Small intestine (tissue), 7 donors: ENCODE measurements at regions not wholly inside any gene's neighbourhood (a gene's known extent, or its start where the extent isn't known, plus 50 kb on each side); places are given as distances from the start of the nearest gene placed in this dataset.

Experiments
- DNase-seq, 2 donors: peaks; one replicate each; pipeline versions ENCODE4 v3.0.0 to v3.0.0-alpha.2; 2013
- FAIRE-seq: peaks from 2 replicates; lab custom pipeline; 2012; peaks lifted over from hg19 to GRCh38; lab: Jason Lieb, UNC
- H3K27ac ChIP-seq, 3 donors: one replicate each; pipeline ENCODE4 v1.5.1; 2013; ENCODE audit warnings: low read length in 2 of 3, mild to moderate bottlenecking in 2 of 3, control low read depth in 1 of 3, inconsistent platforms in 1 of 3, low read depth in 1 of 3, moderate library complexity in 1 of 3
- H3K27me3 ChIP-seq, 3 donors: one replicate each; pipeline ENCODE4 v1.6.1; 2013; ENCODE audit warnings: low read length in 3 of 3, inconsistent platforms in 1 of 3; ENCODE audit not compliant: control insufficient read depth in 3 of 3, insufficient read depth in 3 of 3
- H3K36me3 ChIP-seq, 3 donors: one replicate each; pipeline ENCODE4 v1.6.1; 2013; ENCODE audit warnings: low read length in 3 of 3, inconsistent platforms in 1 of 3, low read depth in 1 of 3, mild to moderate bottlenecking in 1 of 3, moderate library complexity in 1 of 3; ENCODE audit not compliant: control insufficient read depth in 3 of 3, insufficient read depth in 2 of 3
- H3K4me1 ChIP-seq, 3 donors: one replicate each; pipeline ENCODE4 v1.6.1; 2013; ENCODE audit warnings: low read length in 2 of 3, inconsistent platforms in 1 of 3, low read depth in 1 of 3, mild to moderate bottlenecking in 1 of 3, moderate library complexity in 1 of 3; ENCODE audit not compliant: control insufficient read depth in 3 of 3, insufficient read depth in 2 of 3
- H3K4me3 ChIP-seq, 3 donors: one replicate each; pipeline ENCODE4 v1.5.1; 2013; ENCODE audit warnings: low read length in 3 of 3, control low read depth in 1 of 3, inconsistent platforms in 1 of 3, low read depth in 1 of 3, mild to moderate bottlenecking in 1 of 3, moderate library complexity in 1 of 3
- H3K9me3 ChIP-seq, 2 donors: one replicate each; pipeline ENCODE4 v1.6.1; 2013; ENCODE audit warnings: low read depth in 1 of 2, low read length in 1 of 2; ENCODE audit not compliant: control insufficient read depth in 2 of 2, insufficient read depth in 1 of 2
- WGBS, 3 donors: extraction: QIAGEN DNeasy Blood & Tissue Kit; methylation state at CpG; one replicate each; pipeline ENCODE4 v1.1.7; 2013; 5-methylcytosine and 5-hydroxymethylcytosine counted together
- donor health status: healthy with polysubstance abuse.
- donor health status: control.
- donor health status: control.
- donor health status: Bipolar disorder and iron deficiency.
- donor health status: healthy.

DNA sequence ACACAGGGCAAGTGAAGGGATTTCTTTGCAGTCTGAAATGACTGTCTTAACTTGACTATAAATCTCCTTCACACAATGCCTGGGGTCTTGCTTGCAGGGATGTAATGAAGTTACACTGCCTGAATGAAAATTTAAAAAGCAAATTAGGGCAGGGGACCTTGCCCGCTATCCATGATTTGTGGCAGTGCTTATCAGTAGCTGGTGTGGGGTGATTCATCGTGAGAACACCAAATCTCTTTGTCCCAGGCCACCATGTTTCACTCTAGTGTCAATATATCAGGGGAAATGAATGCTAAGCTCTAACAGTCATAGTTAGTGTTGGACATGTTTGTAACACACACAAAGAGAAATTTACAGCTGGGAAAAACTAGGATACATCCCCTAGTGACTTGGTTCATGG lies 713.7 kb upstream of the EPHA7 start:
- Histone ChIP-seq H3K4me1 (peaks cover 0 to 9% (median 0%) of the 10 kb centered on the region in 3 donors), H3K27me3 (no peaks in the 10 kb centered on the region), H3K27ac (no peak overlapping the region), H3K36me3 (no peaks in the 10 kb centered on the region), H3K4me3 (no peak overlapping the region), H3K9me3 (no peaks in the 10 kb centered on the region)
- DNase-seq (no peak), FAIRE-seq (no peak)
- 42 to 55% (median 51%) methylated on average over 2 of the region's 2 CpGs for WGBS, 3 donors

DNA sequence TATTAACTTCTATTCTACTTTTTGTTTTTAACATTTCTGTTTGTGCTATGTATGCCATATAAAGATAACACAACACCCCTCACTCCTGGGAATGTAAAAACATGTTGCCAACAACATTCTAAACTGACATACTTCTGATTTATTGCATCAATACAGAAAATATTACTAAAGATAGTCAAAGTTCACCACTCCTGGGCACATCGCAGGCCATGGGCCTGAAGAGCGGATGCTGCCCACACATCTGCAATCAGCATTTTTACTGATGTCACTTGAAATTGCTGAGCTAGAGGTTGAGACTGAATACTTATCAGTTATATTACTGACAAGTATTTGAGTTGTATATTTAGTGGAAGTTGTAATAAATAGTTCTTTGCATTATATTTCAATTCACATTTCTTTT lies 711.9 kb upstream of the EPHA7 start:
- WGBS, 3 donors = 86 to 90% (median 87%) methylated on average over 2 of the region's 2 CpGs
- peak in 1 of 2 donors; percentile 37 for DNase-seq

DNA sequence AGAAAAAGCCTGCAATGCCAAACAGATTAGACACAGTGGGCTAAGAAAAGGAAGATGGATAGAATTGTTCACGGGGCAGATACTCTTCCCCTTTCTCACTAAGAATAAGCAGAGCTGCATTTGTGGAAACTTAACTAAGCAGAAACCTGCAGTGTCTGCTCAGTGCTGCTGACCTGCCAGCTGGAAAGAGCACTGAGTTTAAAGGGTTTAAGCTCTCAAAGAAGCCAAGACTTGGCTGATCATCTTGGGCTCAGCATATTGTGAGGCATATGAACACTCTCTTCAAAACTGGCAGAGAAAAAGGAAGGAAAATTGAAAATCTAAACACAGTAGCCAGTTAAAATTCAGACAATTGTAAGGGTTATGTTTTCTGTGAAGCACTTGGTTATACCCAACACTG lies 711.1 kb upstream of the EPHA7 start:
- Histone ChIP-seq H3K4me1 (peaks cover 0 to 9% (median 0%) of the 10 kb centered on the region in 3 donors), H3K36me3 (no peaks in the 10 kb centered on the region), H3K27me3 (no peaks in the 10 kb centered on the region), H3K4me3 (no peak overlapping the region), H3K9me3 (no peaks in the 10 kb centered on the region), H3K27ac (peak overlapping the region in 1 of 3 donors; percentile 36)
- WGBS, 3 donors = 8 to 21% (median 21%) methylated on average over 1 of the region's 1 CpG
- DNase-seq (peak in 1 of 2 donors; percentile 12), FAIRE-seq (no peak)

More for the DNA sequence above, 711.9 kb upstream of the EPHA7 start:
- no peaks in the 10 kb centered on the region for H3K27me3 ChIP-seq
- H3K36me3 ChIP-seq = no peaks in the 10 kb centered on the region
- peaks cover 0 to 9% (median 0%) of the 10 kb centered on the region in 3 donors for H3K4me1 ChIP-seq
- H3K4me3 ChIP-seq = no peak overlapping the region
- H3K27ac ChIP-seq = no peak overlapping the region
- no peaks in the 10 kb centered on the region for H3K9me3 ChIP-seq
- no peak for FAIRE-seq

DNA sequence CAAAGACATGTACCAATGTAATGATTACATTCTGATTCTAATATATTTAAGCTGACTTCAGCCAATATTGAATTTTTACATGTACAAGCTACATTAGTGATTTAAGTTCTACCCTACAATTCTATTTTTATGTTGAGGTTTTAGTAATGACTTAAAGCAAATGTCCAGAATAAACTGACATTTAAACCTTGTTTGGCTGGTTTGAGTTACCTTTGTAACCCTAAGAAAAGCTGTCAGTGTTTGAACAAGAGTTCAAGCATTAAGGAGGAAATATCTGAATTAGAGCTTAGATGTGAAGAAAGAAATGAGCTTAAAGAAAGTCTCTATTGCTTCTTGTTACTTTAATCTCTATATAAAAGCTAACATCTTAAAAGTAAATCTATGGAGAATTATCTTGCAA lies 710.6 kb upstream of the EPHA7 start:
- H3K27me3 ChIP-seq = no peaks in the 10 kb centered on the region
- H3K27ac ChIP-seq = no peak overlapping the region
- no peaks in the 10 kb centered on the region for H3K9me3 ChIP-seq
- peaks cover 0 to 9% (median 0%) of the 10 kb centered on the region in 3 donors for H3K4me1 ChIP-seq
- no peak for FAIRE-seq
- H3K4me3 ChIP-seq = no peak overlapping the region
- DNase-seq = no peak
- no peaks in the 10 kb centered on the region for H3K36me3 ChIP-seq

DNA sequence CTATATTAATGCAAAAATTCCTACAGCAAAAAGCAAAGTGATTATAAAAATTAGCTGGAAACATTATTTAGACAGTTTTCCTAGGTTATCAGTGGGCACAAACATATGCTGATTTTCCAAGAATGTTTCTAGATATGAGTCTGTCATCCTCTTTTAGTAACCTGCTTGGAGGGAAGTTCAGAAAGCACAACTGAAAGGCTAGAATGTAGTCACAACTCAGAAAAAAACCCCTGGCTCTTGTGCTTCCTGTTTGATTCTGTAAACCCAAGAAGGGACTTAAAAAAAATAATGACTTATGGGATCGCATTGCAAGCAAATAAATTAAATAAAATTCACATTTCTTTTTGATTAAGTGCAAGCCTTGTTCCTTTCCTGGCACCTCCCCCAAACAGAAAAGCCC lies 708.4 kb upstream of the EPHA7 start:
- DNase-seq = no peak
- H3K36me3 ChIP-seq = no peaks in the 10 kb centered on the region
- H3K27ac ChIP-seq = no peak overlapping the region
- H3K4me1 ChIP-seq = peaks cover 0 to 9% (median 0%) of the 10 kb centered on the region in 3 donors
- no peak for FAIRE-seq
- H3K9me3 ChIP-seq = no peaks in the 10 kb centered on the region
- H3K4me3 ChIP-seq = no peak overlapping the region
- WGBS, 3 donors = 74 to 81% (median 76%) methylated on average over 1 of the region's 1 CpG
- H3K27me3 ChIP-seq = no peaks in the 10 kb centered on the region

DNA sequence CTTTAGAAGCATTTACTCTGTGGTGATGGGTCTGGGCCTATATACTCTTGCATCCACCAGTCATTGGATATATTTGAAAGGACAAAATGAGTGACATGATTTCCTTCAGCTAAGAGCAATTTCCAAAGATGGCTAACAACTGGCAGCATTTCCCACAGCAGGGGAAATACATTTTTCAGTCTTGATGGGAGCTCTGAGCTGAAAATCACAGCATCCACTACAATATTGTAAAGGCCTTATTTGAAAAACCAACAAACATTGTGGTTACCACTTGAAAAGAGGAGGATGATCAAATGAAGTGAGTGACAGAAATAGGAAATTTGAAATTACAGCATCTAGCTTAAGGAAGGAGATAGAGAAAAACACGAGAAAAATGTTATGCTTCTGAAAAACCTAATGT lies 705.0 kb upstream of the EPHA7 start:
- H3K36me3 ChIP-seq = no peaks in the 10 kb centered on the region
- no peak overlapping the region for H3K27ac ChIP-seq
- no peaks in the 10 kb centered on the region for H3K27me3 ChIP-seq
- FAIRE-seq (no peak), DNase-seq (no peak)
- 73 to 86% (median 85%) methylated on average over 1 of the region's 1 CpG for WGBS, 3 donors
- no peaks in the 10 kb centered on the region for H3K4me1 ChIP-seq
- no peak overlapping the region for H3K4me3 ChIP-seq
- H3K9me3 ChIP-seq = no peaks in the 10 kb centered on the region

DNA sequence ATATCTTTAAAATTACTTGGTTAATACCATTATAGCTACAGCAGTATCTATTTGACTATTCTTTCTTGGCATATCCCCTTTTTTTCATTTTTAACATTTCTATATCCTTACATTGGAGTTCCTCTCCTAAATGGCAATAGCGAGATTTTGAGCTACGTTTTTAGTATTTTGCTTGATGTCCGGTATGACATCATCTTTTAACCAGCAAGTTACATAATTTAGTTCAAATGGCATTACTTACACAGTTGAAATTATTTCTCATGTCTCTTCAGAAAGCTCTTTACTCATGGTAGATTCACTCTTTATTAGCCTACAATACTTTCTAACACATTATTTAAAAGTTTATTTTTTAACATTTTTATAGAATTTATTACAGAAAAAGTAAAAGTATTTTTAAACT lies 701.7 kb upstream of the EPHA7 start:
- 85 to 88% (median 88%) methylated on average over 3 of the region's 3 CpGs for WGBS, 3 donors
- no peak for FAIRE-seq

DNA sequence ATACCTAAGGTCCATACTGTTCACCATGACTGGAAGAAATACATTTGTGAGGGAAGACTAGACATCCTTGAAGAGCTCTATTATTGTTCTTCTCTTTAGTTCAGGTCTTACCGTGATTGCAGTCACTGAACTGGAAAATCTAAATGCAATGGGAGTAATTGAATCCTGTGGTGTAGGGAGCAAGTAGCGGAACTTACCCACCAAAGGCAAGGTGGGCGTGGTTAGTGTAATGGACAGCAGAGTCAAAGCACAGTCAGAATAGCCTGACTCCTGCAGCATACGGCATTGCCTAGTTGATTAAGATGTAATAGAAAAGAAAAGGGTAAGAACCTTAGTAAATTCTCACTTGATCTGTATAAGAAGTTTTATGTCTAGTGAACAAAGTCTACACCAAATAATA lies 679.7 kb upstream of the EPHA7 start:
- Histone ChIP-seq H3K27ac (no peak overlapping the region), H3K27me3 (no peaks in the 10 kb centered on the region), H3K9me3 (no peaks in the 10 kb centered on the region), H3K36me3 (no peaks in the 10 kb centered on the region), H3K4me3 (no peak overlapping the region), H3K4me1 (no peaks in the 10 kb centered on the region)
- FAIRE-seq (no peak), DNase-seq (no peak)
- 82 to 90% (median 86%) methylated on average over 4 of the region's 4 CpGs for WGBS, 3 donors

More for the DNA sequence above, 701.7 kb upstream of the EPHA7 start:
- no peaks in the 10 kb centered on the region for H3K27me3 ChIP-seq
- no peak overlapping the region for H3K4me3 ChIP-seq
- H3K27ac ChIP-seq = no peak overlapping the region
- H3K9me3 ChIP-seq = no peaks in the 10 kb centered on the region
- DNase-seq = no peak
- H3K36me3 ChIP-seq = no peaks in the 10 kb centered on the region
- no peaks in the 10 kb centered on the region for H3K4me1 ChIP-seq

DNA sequence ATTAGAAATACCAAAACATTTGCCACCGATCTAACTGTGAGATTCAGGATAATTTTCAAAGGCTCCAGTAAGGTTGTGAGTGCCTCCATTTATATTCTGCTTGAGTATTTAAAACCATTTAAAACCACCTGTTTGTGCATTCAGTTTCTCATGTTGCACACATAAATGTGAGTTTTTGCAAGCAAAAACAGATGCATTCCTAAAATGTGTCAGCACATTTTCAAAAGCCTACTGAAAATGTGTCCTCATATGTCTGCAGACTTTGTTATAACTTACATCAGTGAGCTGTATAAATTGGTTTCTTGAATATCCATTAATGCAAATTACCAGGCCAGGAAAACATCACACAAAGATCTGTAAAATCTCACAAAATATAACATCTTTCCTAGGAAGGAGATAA lies 676.6 kb upstream of the EPHA7 start:
- DNase-seq (no peak), FAIRE-seq (no peak)
- Histone ChIP-seq H3K9me3 (no peaks in the 10 kb centered on the region), H3K4me1 (no peaks in the 10 kb centered on the region), H3K27me3 (no peaks in the 10 kb centered on the region), H3K27ac (no peak overlapping the region), H3K4me3 (no peak overlapping the region), H3K36me3 (no peaks in the 10 kb centered on the region)
- WGBS, 3 donors = 44 to 95% (median 54%) methylated on average over 1 of the region's 1 CpG
